Lung microvascular endothelial cell (primary cell): ENCODE measurements at regions not wholly inside any gene's neighbourhood (a gene's known extent, or its start where the extent isn't known, plus 50 kb on each side); places are given as distances from the start of the nearest gene placed in this dataset.
"Not testable (repeated sequence)": the region's sequence is repeated elsewhere in the genome, so short reads cannot be mapped to it uniquely, and the experiment has no call there.

Experiments used
- DNase-seq, 2 donors: peaks; one replicate each; pipeline versions ENCODE4 v3.0.0 to v3.0.0-alpha.2; 2010; ENCODE audit warnings: low read depth in 2 of 2

DNA sequence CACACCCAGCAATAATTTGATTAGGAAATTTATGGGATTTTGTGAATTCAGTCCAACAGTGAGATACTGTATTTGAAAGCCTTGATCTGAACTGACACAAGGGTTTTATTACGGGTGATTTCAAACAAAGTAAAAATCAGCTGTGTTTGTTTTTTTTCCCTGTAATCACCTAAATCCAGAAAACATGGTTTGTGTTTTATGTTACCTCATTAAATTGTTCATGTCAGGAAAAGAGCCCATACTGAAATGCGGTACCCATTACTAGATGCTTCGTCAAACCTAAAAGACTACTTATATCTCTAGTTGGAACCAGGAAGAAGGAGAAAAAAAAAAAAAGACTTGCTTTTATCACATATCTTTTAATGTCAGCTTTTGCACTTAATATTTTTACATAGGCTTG is 811.9 kb upstream of the RGS18 start:
- DNase-seq: no peak

DNA sequence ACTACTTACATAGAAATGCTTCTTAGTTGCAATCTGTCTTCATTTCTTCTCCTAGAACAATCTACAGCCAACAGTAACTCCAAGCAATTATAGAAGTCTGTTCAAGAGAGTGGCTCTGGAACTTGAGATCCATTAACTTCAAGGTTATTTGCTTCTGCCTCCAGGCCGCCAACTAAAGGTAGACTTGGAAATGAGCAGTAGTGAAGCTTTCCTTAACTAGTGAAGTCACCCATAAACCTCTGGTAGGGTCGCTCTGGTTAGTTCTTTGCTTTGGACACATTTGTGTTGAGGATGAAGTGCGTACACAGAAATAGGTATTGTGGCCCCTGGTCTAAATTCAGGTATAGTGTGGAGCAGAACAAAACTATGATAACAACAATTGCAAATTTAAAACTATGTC is 809.9 kb upstream of the RGS18 start:
- DNase-seq: no peak

DNA sequence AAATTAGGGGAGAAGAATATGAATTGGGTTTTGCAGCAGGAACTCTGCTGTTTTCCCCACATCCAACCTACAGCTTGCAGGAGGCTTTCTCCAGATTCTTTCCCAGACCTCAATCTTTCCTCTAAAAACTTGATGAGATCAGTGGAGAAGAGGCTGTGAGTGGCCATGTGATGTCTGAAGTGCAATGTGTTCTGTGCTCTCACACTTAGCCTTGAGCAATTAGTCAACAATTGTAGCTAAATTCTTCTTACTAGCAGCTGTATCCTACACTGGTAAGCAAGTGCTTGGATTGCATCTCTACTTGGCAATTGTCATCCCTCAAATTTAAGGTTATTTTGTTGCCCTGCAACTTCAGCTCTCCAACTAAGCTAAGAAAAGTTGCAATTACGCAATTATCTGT is 807.3 kb upstream of the RGS18 start:
- no peak for DNase-seq

DNA sequence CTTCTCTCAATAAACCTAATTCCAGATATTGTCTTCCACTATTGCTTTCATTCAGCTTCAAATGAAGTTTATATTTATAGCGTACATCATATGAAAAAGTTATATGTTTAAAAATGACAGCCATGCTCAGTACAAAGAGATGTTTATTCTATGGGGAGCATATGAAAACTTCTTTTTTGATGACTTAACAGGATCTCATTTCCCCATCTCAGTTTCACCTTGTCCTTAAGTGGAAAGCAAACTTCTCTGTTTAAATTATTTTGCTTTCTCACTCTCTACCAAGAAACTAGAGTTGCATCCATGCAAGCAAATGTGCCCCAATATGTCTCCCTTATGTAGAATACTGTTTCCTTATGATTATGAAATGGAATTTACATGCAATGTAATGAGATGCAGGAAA is 799.5 kb upstream of the RGS18 start:
- no peak for DNase-seq

DNA sequence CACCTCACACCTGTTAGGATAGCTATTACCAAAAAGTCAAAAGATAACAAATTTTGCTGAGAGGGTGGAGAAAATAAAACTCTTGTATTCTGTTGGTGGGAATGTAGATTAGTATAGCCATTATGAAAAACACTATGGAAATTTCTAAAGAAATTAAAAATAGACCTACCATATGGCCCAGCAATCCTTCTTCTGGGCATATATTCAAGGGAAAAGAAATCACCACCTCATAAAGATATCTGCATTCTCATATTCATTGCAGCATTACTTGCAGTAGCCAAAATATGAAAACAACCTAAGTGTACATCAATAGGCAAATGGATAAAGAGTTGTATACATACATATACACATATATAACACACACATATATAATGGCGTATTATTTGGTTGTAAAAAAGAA is 791.6 kb upstream of the RGS18 start:
- no peak for DNase-seq

DNA sequence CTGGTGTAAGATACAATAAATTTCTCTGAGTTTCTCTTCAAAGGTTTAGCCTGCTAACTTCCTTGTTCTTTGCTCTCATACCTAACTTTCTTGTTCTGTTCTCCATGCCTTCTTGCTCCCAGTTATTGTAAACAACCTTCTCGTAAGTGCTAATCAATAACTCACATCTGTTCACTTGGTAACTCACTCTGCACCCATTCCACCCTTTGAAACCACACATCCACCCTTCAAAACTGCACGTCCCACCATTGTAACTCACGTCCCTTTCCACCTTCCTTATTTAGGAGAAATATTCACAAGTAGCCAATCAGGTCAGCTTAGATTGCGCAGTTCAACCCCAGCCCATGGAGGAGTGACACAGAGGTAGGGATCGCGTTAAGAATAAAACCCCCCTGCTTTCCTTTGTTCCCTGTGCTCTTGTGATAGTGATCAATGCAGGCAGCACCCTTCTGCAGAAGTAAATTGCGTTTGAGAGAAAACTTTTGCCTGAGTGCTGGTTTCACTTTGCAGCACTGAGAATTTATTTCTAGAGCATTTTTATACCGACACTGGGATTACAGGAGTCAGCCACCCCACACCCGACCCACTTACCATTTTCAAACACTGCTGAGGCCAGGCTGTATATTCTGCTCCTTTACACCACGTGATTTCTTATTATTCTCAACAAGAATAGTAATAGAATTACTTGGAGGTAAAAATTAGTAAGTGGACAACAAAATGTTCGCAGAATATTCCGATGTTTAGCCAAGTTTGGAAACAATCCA is 789.2 kb upstream of the RGS18 start:
- no peak for DNase-seq

DNA sequence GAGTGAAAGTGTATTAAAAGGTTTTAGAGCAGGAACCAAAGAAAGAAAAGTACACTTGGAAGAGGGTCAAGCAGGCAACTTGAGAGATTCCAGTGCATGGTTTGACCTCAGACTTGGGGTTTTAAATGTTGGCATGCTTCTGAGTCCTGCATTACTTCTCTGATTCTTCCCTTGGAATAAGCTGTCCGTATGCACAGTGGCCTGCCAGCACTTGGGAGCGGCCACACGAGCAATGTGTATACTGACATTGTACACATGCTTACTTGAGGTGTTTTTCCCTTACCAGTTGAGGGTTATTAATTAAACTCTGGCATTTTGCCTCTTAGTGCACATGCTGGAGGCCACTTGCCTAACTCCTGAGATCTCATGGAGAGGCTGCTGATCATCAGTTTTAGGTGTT is 786.6 kb upstream of the RGS18 start:
- no peak for DNase-seq

DNA sequence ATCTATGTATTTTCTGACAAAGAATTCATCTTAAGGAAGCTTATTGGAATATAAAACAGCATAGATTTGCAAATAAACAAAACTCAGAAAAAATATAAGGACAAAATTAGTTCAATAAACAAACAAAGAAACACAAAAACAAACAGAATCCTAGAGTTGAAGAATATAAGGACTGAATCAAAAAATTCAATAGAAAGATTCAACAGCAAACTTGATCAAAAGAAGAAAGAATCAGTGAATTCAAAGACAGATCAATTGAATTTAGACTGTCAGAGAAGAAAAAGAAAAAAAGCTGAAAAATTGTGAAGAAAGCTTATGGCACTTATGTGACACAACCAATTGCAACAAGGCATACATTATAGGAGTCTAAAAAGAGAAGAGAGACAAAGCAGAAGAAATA is 770.0 kb upstream of the RGS18 start:
- no peak for DNase-seq

DNA sequence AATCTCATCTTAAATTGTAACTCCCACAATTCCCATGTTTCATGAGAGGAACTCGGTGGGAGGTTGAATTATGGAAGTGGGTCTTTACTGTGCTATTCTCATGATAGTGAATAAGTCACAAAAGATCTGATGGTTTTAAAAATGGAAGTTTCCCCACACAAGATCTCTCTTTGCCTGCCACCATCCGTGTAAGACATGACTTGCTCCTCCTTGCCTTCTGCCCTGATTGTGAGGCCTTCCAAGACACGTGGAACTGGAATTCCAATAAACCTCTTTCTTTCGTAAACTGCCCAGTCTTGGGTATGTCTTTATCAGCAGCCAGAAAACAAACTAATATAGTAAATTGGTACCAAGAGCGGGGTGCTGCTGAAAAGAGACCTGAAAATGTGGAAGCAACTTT is 761.6 kb upstream of the RGS18 start:
- DNase-seq: no peak

DNA sequence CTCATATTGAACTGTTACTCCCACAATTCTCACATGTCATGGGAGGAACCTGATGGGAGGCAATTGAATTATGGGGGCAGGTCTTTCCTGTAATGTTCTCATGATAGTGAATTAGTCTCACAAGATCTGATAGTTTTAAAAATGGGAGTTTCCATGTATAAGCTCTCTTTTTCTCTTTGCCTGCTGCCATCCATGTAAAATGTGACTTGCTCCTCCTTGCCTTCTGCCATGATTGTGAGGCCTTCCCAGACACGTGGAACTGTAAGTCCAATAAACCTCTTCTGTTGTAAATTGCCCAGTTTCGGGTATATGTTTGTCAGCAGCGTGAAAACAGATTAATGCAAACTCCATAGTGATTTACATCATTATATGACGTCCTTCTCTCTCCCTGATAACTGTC is 759.7 kb upstream of the RGS18 start:
- DNase-seq: no peak

DNA sequence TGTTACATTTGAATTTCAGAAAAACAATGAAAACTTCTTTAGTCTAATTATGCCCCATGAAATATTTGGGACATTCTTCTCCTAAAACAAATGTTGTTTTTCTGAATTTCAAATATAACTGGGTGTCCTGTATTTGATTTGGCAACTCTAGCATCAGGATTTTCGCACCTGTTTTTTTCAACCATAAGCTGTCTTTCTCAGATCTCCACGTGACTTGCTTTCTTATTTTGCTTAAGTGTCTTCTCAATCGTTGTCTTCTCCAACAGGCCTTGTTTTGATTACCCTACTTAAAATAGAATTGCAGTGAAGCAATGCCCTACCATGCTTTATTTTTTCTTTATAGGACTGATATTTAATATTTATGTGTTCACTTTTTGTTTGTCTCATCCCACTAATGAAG is 752.8 kb upstream of the RGS18 start:
- no peak for DNase-seq

DNA sequence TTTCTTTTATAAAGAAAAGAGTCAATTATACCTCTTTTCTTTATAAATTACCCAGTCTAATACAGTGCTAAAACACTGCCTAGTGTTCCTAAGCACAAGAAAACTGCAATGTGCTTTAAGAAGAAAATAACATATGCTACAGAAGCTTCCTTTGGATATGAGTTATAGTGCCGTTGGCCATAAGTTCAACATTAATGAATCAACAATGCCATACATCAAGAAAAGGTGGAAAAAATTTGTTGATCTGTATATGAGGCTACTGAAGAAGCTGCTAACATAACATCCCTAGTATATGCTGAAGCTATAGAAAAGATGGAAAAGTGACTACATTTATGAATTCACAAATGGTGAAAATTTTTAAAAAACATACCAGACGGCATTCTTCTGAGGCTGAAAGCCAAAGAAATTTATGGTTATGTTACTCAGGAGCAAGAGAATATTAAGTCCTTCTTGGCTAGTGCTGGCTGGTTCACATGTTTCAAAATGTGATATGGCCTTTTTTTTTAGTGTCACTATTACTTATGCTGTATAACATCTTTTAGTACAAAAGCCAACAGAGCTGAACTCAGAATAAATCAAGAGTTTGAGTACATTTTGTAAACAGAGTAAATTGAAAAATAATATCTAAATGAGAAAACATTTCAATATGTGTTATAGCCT is 743.2 kb upstream of the RGS18 start:
- no peak for DNase-seq

DNA sequence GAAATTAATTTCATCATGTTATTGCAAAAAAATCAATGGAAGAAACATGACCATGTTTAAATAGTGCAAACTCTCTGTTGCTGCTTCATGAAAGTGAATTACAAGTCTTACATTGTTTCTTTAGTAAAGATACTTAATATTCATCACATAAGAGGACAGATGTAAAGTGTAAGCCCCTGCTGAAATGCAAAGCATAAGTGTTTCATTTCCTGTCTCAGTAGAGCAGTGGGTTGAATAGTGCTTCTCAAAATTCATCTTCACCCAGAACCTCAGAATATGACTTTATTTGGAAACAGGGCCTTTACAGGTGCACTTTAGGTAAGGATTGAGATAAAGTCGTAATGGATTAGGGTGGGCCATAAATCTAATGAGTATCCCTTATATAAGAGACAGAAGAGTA is 738.4 kb upstream of the RGS18 start:
- DNase-seq: no peak

DNA sequence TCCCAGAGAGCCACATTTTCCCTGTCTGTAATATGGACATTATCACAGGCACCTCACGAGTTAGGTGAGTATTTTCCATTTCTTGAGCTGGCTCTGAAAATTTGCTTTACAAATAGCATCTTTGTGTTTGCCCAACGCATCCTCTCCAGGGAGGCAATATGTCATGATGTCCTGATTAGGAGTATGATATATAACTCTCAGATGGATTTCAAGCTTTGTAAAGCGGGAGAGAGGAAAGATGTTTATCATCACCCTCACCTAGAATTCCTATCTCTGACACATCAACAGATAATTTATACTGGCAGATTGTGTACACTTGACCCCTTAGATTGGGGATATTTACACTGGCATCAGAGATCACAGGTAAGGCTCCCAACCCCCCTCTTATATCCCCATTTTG is 730.7 kb upstream of the RGS18 start:
- no peak for DNase-seq

DNA sequence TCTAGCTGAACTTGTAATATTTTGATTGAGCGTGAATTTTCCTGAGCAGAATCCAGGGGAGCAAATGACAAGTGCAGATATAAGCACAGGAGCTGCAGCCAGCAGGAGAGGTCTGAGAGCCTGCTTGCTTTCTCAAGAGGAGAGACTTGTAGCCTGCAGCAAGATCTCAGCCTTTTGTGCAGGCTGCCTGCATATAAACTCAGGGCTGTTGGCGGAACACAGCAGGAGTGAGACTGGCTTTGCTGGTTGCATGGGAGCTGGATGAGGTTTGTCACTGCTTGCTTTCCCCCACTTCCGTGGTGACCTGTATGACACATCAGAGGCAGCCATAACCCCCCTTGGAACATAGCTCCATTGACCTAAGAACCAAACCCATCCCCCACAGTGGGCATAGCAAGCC is 725.4 kb upstream of the RGS18 start:
- DNase-seq: no peak

DNA sequence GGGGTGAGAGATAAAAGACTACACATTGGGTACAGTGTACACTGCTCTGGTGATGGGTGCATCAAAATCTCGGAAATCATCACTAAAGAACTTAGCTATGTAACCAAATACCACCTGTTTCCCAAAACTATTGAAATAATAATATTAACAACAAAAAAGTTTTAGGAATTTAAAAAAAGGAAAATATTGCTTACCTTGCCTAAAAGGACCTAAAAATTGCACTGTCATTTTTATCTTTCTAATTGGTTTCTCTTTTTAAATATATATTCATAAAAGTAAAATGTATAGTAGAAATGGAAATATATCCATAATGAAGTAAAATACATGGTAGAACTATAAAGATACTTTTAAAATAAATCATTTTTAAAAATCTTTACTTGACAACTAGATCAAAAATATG is 719.3 kb upstream of the RGS18 start:
- no peak for DNase-seq

DNA sequence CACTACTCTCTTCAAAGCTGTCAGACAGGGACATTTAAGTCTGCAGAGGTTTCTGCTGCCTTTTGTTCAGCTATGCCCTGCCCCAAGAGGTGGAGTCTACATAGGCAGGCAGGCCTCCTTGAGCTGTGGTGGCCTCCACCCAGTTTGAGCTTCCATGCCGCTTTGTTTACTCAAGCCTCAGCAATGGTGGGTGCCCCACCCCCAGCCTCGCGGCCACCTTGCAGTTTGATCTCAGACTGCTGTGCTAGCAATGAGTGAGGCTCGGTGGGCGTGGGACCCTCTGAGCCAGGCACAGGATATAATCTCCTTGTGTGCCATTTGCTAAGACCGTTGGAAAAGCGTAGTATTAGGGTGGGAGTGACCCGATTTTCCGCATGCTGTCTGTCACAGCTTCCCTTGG is 710.0 kb upstream of the RGS18 start:
- not testable (repeated sequence) for DNase-seq

DNA sequence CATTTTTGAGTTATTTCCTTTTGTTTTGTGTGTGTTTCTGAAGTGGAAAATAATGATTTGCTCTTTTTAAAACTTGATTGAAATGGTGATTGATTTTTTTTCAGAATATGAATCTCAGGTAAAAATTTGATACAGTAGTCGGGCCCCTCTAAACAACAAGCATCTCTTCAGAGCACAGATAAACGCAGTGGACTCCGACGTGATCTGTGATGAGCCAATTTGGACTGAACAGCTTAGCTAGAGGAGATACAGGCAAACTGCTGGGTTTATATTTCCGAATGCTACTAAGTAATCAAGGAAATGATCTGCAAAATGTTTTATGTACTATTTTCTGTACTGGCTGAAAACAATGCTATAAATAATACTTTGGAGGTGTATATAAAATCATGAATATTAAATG is 705.7 kb upstream of the RGS18 start:
- DNase-seq: no peak

DNA sequence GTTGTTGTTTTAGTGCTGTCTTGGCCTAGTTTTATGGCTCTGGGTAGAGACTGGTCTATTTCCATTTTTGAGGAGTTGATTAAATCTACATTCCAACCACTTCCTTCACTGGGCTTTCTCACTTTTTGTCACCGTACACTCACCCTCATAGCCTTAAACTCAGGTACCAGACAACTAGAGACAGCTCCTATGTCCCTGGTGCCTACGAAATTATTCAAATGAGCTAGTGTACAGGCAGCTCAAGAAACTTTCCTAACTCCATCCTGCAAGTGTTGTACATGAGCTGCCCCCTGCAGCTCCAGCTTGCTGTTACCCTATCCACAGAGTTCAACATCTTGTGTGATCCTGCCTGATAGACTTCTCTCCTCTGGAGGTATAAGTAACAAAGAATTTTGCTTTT is 704.8 kb upstream of the RGS18 start:
- DNase-seq: no peak

DNA sequence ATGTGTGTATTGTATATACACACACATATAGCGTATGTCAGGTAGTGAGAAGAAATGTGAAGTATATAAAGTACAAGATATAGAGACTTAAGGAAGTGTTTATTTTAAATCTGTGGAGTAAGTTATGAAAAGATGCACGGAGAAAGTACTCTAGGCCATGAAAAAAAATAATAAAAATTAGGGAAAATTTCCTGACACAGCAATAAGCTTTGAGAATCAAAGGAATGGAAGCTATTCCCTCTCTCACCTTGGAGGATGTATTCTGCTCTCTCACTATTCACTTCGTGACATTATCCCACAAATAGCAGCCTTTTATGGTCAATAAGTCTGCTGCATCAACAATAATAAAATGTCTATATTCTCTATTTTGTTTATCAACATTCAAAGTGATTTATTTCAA is 700.4 kb upstream of the RGS18 start:
- no peak for DNase-seq

DNA sequence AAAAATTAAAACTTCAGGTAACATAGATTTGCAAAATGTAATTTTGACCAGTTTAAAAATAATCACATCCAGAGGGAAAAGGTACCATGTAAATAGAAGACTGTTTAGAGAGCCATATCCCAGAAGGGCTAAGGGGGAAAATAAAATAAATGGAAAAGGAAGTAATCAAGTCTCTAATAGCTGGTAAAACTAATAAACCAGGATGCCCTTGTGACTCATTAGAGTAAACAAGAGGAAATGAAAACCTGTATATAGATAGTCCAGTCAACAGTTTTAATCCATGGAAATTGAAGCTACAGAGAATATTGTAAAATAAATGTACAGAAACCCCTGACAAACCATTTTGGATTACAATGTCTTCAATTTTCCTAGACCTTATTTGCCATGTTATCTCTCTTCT is 698.0 kb upstream of the RGS18 start:
- DNase-seq: no peak

DNA sequence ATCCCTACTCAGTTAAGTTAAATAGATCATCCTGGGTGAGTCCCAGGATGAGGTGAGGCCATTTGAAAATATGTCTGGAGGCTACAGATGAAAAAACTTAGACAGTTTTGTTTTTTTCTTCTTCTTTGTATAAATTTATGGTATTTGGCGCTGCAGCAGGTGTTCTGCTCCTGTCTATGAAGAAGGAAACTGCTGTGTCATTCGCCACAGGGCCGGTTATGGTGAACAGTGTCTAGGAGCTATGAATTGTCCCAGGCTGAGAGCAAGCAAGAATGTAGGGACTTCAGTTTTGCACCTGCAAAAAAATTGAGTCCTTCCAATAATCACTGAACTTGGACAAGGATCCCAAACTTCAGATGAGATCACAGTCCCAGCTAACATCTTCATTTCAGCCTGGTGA is 674.3 kb upstream of the RGS18 start:
- no peak for DNase-seq

DNA sequence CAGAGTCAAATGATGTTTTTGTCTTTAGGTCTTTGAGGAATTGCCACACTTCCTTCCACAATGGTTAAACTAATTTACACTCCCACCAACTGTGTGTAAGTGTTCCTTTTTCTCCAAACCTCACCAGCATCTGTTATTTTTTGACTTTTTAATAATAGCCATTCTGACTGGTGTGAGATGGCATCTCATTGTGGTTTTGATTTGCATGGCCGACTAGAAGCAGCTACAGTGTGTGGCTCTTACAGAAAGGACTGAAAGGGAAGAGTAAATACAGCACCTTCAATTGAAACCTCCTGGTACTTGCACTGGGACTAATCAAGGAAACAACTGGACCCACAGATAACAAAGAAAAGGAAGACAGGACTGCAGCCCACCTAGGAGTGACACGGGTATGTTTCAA is 668.0 kb upstream of the RGS18 start:
- DNase-seq: no peak

DNA sequence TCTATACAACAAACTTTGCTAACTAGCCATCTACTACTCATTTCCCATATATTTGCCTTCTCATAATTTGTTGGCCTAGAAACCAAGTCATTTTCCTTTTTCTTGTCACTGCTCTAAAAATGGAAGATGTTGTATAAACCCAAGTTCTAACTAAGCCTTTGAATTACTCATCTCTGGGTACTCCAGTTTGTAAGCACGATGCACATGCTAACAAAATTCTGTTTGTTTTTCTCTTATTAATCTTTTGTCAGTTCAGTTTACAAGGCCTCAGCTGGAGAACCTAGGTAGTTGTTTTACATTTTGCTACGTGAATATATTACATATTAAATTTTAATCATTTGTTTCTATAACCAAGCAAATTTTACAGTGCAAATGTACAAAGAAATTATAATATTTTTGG is 663.2 kb upstream of the RGS18 start:
- no peak for DNase-seq
